Stimulated activated CD4-positive, alpha-beta T cell treated with anti-CD3 and anti-CD28 coated beads, TNF-alpha, amount 100 ng/mL, for 4 hours (primary cell): ENCODE measurements at regions not wholly inside any gene's neighbourhood (a gene's known extent, or its start where the extent isn't known, plus 50 kb on each side); places are given as distances from the start of the nearest gene placed in this dataset.

ENCODE experiments used
- DNase-seq, 3 experiments: peaks; one replicate each; pipeline ENCODE4 v3.0.0-alpha.2; 2020; ENCODE audit warnings: low read depth in 3 of 3

DNA sequence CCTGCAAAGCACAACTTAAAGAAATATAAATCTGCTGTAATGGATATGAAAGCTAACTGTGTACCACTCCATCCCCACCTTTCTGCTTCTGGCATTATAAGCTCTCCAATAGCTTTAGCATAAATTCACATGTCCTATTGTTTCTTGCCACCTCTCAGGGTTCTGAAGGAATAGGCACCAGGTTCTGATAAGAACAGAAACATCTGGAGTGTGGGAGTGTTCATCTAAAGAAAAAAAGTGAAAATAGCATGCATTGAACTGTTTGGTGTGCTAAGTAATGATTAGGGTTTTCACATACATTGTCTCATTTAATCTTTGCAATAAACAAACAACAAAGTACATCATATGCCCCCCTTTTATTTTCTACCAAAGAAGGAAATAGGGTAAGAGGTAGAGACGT lies 72.3 kb downstream of the FAM76B start:
- DNase-seq: no peak

DNA sequence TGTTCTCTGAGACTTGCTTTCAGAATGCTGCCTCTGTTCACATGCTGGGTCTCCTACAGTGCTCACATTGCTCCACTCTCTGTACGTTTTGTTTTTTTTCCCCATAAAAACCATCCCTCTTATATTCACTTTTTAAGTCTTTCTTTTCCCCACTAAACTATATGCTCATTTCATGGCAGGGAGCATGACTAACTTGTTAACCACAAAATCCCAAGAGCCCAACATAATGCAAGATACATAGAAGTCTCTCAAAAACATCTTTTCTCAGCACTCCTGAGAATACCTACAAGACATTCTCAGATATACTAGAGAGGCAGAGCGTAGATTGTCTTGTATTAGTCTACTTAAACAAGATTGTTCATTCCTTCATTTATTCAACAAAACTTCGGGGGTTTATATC lies 73.3 kb downstream of the FAM76B start:
- DNase-seq: no peak

DNA sequence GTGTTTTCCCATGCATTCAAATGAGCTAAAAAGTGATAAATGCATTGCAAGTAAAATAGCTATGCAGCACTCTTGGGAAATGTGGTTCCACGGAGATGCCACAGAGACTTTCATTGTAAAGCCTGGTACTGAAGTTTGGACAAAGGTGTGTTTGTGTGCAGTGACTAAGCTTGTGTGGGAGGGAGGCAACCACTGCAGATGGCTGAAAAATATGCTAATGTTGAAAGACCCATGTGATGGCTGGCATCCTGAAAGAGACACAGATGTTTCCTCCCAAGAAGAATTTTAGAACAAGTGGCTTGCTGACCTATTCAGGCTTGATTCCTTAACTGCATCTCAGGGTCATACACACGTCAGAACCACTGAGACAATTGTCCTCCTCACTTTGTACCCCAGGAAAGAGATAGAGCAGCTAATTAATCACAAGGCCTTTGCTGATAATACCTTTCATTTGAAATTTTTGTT lies 73.8 kb downstream of the FAM76B start:
- DNase-seq: peak in 2 of 3 experiments; percentile 17 to 42

DNA sequence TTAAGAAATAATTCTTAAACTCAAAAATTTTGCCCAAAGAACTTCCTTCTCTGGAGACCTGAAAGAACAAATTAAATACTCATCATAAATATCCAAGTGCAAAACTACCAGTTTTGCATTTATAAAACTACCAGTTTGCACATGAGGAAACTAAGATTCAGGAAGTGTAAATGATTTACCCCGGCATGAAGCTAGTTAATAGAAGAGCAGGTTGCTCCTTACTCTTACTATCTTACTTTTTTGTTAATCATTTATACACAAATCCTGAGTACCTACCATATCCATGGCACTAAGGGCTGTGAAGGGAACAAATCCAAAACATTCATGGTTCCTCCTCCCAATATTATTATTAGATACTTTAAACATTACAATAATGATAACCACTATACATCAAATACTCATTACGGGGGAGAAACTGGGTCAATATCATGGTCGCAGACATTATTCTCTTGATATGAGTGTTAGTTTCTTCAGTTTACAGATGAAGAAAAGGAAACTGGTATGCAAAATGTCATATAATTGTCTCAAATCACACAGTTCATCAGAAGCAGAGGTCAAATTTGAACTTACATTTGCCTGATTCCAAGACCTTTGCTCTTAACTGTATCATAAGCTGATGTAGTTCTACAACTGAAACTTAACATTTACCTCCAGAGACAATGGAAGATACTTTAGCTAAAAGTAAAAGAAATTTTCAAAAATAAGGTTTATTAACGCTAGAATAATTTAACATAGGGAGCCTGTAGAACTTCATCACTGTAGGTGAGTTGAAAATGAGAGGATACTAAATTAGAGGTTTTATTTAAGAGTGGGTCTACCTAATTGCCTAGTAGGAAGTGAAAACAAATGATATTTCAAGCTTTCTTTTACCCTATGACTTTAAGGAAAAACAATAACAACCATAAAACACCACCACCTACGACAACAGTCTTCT lies 74.5 kb downstream of the FAM76B start:
- no peak for DNase-seq

DNA sequence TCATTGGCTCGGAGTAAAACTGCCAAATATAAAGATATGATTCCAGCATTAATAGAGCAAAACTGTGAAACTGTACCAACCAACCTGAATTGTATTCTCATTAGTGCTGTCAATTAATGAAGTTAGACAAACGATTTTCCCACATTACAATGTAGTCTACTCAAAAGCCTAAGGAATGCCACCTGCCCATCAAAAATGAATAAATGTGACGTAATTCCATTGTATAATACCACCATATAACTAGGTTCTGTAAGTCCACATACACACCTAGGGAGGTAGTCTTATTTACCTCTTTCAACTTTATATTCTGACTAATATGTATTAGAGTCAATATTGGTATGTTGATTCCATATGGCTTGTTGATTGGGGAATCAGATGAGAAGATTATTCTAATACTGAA lies 76.2 kb downstream of the FAM76B start:
- DNase-seq: no peak

DNA sequence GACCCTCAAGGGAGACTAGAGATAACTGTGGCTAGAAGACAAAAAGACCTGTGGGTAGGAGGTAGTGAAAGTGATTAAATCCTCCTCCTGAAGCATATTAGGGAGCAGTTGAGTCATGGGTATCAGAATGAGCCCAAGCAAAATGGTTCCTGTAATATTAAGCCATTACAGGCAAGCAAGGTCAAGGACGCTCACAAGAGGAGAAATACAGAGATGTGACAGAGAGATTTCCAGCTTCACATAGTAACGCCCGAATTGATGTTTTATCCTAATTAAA lies 77.7 kb downstream of the FAM76B start:
- DNase-seq: no peak

DNA sequence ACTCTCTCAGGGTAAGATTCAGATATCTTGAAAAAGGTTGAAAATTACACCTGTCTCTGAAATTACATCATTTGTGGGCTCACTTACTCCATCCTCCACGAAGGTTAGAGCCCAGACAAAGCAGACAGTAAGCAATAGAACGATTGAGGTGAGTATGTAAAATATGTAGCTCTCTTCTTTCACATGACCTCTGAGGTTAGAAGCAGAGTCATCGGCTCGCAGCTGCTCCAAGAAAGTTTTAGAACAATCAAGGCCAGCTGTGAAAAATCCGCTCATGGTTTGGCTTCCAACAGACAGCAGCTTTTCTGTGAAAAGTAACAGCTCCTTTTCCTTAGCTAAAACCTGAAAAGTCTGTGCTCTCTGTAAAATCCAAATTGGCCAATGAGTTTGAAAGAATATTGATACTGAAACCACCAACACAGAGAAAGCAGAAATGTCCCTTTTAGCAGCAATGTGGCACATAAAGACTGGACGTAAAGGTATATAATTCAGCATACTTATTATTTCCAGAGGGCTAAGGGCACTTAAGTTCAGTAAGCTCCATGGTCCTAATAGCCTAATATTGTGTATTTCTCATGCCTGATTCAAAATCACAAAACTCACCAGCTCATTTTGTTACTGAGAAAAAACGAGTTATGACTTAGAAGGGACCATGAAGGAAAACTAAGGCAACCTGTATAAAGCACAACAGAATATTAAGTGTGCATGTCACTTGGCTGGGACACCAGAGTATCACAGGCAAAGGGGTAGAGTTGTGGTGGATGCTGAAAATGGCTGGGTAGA lies 78.2 kb downstream of the FAM76B start:
- no peak for DNase-seq

DNA sequence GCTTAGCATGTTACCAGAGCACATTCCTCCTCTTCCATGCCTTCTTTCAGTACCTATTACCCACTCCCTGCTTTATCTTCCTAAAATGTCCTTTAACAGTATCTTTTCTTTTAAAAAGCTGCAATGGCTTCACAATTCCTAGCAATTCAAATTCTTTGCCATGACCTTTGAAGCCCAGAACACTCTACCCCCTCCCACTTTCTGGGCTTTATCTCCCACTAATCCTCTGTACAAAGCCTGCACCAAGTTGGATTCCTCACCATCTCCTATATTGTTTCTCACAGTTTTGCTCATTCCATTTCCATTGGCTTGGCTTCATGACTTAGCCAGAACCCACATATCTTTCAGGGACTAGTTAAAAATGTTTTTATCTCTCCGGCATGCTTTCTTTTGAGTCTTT lies 80.9 kb downstream of the FAM76B start:
- DNase-seq: no peak

DNA sequence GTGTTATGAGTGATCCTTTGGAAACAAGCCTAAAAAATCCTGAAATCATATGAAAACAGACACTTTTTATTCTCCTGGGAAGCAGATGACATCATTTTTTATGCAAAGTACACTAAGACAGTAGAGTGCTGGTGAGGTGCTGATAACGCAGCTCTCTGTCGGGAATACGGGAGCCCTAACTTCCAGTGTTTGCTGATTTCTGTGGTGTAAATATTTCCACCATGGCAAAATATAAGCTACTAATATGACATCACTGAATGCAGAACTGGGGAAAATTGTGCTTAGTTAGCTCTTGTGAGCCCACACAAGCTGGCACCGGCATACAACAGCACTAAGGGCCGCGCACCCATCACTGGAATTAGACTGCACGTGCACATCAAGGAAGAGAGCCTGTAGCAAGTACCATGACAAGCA lies 82.6 kb downstream of the FAM76B start:
- no peak for DNase-seq

DNA sequence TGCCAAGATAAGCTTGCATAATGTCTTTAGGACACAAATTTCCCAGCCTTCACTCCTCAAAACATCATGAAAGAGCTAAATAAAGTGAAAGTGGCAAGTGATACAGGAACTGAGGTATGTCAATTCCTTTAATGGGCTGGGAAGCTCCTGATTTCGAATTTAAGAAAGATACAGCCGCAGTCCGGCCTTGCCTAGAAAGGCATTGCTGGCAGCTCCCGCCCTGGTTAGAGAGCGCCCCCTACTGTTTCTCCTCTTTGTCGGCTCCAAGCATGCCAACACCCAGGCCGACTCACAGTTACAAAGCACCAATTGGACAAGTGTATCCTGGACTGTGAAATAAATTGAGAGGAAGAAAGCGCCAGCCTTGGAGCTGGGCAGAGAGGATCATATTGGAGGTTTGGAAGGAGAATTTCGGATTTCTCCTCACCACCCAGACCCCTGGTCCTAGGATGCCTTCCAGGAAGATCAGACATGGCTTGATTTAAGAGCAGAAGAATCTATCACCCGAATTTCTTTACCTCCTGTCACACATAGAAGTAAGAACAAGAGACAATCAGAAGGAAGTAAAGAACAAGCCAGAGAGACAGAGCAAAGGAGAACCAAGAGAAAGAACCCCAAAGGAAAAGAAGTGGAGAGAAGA lies 84.0 kb downstream of the FAM76B start:
- peak; percentile 53 to 81 (median 75) for DNase-seq

DNA sequence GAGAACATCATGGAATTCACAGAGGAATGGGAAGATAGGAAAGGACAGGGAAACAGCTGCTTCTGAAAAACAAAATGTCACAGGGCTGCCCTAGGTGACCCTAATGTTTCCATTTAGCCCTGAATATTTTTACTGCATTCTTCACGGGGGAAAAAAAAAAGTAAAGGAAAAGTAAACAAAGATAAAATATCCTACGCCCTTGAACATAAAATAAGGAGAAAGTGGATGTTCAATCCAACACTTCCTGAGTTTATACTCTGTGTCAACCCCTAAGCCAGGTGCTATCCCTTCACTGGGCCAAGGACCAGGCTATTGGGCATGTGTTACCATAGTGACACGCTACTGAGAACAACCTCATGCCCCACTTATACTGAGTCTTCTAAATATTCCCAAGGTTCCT lies 84.7 kb downstream of the FAM76B start:
- no peak for DNase-seq

DNA sequence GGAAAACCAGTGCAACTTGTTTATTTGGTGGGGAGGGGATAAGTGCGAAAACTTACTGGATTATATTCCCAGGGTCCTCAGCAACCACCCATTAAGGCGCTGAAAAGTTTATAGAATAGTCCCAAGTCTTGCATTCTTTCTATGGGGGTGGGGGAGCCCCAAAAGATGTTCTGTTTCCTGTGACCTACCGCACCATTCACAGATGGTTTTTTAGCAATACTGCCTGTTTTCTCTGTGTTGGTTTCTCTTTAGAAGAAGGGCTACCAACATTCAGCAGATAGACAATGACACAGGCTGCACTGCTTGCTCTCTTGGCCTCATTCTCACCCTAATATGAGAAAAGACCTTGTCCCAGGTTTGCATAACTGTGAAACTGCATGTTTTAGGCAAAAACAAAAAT lies 86.5 kb downstream of the FAM76B start:
- DNase-seq: no peak

DNA sequence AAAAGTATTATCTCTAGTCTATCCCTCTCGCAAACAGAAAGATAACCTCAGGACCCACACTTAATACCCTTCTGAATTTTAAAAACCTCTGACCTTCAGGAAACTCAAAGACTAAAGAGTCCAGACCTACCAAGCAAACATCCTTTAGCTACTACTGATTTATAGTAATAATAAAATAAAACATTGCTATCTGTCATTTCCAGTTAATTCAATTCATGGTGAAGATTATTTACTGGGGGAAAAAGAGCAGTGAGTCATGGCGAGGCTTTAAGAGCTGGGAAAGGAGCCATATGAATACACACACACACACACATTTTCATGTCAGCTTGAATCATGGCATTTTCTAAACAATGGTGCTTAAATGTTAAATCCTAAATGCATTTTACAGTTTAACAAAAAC lies 87.1 kb downstream of the FAM76B start:
- DNase-seq: no peak

DNA sequence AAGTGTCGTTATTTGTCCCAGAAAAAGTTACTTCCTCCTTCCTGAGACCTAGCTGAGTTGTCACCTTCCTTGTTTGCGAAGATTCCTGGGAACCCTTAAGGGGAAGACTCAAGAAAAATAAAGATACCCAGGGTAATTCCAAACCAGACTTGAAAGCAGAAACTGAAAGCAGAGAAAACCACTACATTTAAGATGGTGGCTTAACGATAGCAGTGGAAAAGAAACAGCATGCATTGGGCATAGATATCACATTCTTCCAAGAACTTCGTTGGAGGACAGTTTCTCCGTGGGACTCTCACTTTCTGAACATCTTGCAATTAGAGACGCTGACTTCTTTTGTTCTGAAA lies 89.1 kb downstream of the FAM76B start:
- DNase-seq: no peak

DNA sequence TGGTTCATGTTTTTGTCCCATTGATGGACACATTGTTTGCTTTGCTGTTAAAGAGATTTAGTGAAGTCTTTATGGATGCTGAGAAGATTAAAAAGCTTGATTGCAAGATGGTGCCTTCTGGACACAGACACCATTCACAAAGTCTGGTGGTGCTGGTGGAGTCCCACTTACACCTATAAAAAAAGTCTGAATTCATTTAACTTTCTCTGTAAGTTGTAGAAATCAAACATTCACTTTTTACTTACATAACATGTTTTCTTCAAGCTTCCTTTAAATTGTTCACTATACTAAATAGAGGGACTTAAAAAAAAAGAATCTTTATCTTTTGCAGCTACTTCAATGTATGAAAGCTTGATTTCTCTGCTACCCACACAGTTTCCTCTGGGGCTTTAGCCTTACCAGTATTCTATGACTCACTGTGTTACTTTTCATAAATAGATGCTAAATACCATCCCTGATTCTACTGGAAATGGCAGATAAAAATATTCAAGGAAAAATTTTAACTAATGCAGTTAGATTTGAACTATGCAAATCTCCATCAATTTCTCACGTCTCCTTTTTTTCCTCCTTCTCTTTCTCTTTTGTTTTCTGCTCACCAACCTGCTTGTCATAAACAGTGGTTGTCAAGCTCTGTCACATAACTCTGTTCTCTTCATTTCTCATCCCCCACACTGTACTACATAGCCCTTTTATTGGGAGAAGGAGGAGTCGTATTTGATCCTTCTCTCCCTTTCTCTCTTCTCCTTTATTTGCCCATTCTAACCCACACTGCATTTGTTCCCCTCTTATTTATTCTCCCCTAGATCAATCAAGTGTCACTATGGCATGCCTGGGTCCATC lies 89.7 kb downstream of the FAM76B start:
- DNase-seq: no peak

DNA sequence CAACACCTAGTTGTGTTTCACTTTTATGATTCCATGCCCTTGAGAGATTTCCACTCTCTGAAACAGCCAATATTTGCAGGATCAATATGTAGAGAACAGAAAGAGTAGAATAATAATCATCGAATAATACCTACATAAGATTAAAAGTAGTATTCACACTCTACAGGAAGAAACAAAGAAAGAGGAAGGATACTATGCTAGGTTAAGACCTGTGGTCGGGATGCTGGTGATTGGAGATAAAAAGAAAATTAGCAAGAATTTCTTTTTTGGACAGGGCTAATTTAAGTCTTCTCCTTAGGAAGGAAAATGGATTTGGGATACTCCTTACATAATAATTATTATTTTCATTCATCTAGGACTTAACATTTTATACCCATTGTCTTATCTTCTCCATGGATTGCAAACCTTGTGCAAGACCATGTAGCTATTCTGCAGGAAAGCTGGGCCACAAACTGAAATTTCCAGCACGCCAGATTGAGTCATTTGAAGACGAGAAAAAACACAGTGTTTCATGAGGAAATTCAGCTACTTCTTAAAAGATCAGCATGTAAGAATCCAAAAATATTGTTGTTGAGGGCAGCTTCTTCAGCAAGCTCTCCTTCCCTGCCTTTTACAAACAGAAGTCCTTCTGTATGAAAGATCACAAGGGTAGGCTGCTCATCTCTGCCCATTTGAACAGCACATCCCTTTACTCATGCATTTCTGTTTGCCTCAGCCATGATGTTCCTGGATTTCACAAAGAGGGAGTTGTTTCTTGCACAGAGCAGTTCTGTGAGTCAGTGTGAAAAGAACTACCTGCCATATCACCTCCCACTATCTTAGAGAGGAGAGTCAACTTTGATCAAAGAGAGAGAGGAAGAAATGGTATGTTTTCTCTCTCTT lies 90.7 kb downstream of the FAM76B start:
- DNase-seq: no peak

DNA sequence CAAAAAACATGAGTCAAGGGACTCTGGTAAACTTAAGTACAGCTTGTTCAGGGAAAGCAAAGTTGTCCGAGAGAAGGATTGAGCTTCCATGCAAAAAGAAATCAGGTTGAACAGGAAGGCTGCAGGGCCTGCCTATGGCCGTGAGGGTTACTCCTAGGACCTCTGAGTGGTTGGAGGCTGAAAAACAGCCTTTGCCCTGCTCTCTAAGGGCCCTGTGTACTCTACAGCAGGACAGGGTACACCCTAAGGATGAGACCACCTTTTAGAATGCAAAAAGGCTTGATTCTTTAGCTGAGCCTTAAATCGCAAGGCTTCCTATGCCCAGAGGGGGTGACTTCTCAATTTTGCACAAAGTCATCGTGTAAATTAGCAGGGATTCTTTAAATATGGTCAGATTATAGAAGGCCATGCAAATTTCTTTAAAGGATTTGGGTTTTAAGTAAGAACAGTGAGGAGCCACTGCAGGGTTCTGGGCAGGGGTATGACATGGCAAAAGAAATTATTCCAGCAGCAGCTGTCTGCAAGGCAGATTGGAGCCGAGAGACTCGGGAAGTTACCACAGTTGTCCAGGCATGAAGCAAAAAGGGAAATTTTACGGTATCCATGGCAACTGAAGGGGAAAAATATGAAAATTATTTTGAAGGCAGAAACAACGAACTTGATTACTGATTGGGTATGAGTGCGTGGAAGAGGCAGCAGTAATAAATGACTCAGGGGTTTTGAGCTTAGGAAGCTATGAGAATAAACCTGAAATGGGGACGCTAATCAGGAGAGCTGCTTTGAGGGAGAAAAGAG lies 91.8 kb downstream of the FAM76B start:
- no peak for DNase-seq

DNA sequence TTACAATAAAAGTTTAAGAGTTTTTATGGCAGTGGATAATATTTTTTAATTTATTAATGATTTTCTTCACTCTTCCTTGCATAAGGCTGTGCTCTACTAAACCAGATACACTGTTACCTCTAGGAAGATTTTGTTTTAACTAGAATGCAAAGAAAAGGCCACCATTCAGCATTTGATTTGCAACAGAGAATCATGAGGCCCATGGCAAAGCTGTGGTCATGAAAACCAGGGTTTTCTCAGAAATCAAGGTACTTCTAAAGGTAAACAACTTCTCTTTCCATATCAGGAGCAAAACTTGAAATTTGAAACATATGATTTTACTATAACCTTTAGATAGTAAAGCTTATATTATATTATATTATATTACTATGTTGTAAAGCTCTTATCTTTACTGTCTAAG lies 94.4 kb downstream of the FAM76B start:
- DNase-seq: no peak

DNA sequence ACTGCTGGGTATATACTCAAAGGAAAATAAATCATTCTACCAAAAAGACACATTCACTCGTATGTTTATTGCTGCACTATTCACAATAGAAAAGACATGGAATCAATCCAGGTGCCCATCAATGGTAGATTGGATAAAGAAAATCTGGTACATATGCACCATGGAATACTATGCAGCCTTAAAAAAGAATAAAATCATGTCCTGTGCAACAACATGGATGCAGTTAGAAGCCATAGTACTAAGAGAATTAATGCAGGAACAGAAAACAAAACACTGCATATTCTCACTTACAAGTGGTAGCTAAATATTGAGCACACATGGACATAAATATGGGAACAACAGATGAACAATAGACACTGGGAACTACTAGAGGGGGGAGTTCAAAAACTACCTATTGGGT lies 96.3 kb downstream of the FAM76B start:
- no peak for DNase-seq
